Mesenchymal stem cell (in vitro differentiated cells and primary cell): ENCODE measurements at regions not wholly inside any gene's neighbourhood (a gene's known extent, or its start where the extent isn't known, plus 50 kb on each side); places are given as distances from the start of the nearest gene placed in this dataset. TPM values are rescaled to one million over a fixed set of nuclear protein-coding genes. Genes with fewer than 3 reads are reported as not detected.

Experiments
- DNase-seq: peaks from one replicate; pipeline ENCODE4 v3.0.0-alpha.2; 2013
- H2AFZ ChIP-seq: one replicate; pipeline ENCODE4 v1.6.1; 2013; ENCODE audit warnings: low read depth, mild to moderate bottlenecking, control low read depth, inconsistent platforms, low read length, moderate library complexity
- H2AK5ac ChIP-seq: 2 replicates; pipeline ENCODE4 v1.6.1; 2013; ENCODE audit warnings: low read length, moderate library complexity, mild to moderate bottlenecking, inconsistent platforms; ENCODE audit not compliant: severe bottlenecking
- H2BK120ac ChIP-seq: one replicate; pipeline ENCODE4 v1.6.1; 2013; ENCODE audit warnings: low read depth, mild to moderate bottlenecking, inconsistent platforms, low read length, moderate library complexity
- H2BK12ac ChIP-seq, 2 experiments: one replicate each; pipeline ENCODE4 v1.6.1; 2013; ENCODE audit warnings: inconsistent platforms in 2 of 2, low read length in 2 of 2, mild to moderate bottlenecking in 2 of 2, moderate library complexity in 2 of 2, control low read depth in 1 of 2
- H2BK15ac ChIP-seq: one replicate; pipeline ENCODE4 v1.6.1; 2013; ENCODE audit warnings: mild to moderate bottlenecking, low read depth, inconsistent platforms; ENCODE audit not compliant: poor library complexity, severe bottlenecking
- H2BK5ac ChIP-seq: 2 replicates; pipeline ENCODE4 v1.6.1; 2013; ENCODE audit warnings: low read depth, mild to moderate bottlenecking, low read length, control low read depth, inconsistent platforms; ENCODE audit not compliant: poor library complexity, severe bottlenecking
- H3K14ac ChIP-seq, 2 experiments: one replicate each; pipeline ENCODE4 v1.6.1; 2013; ENCODE audit warnings: inconsistent platforms in 2 of 2, low read length in 2 of 2, control low read depth in 1 of 2, mild to moderate bottlenecking in 1 of 2, moderate library complexity in 1 of 2
- H3K18ac ChIP-seq, 2 experiments: one replicate each; pipeline ENCODE4 v1.6.1; 2013; ENCODE audit warnings: inconsistent platforms in 2 of 2, low read length in 2 of 2, control low read depth in 1 of 2, low read depth in 1 of 2, mild to moderate bottlenecking in 1 of 2
- H3K23ac ChIP-seq, 2 experiments: one replicate each; pipeline ENCODE4 v1.6.1; 2013; ENCODE audit warnings: inconsistent platforms in 2 of 2, low read length in 2 of 2, mild to moderate bottlenecking in 2 of 2, moderate library complexity in 2 of 2, control low read depth in 1 of 2
- H3K27ac ChIP-seq: 2 replicates; pipeline ENCODE4 v1.5.1; 2013; ENCODE audit warnings: mild to moderate bottlenecking, moderate library complexity, low read length, control low read depth, inconsistent platforms; ENCODE audit not compliant: poor library complexity, severe bottlenecking
- H3K27me3 ChIP-seq, 2 experiments: 2 replicates each; pipeline versions ENCODE4 v1.6.1 to v1.7.0; 2013; ENCODE audit warnings: low read length in 2 of 2, mild to moderate bottlenecking in 2 of 2, moderate library complexity in 2 of 2, control low read depth in 1 of 2, inconsistent platforms in 1 of 2; ENCODE audit not compliant: control insufficient read depth in 1 of 2, insufficient read depth in 1 of 2
- H3K36me3 ChIP-seq, 2 experiments: 2 replicates each; pipeline versions ENCODE4 v1.6.1 to v1.7.0; 2013; ENCODE audit warnings: low read length in 2 of 2, control low read depth in 1 of 2, inconsistent platforms in 1 of 2, low read depth in 1 of 2, mild to moderate bottlenecking in 1 of 2; ENCODE audit not compliant: insufficient read depth in 2 of 2, control insufficient read depth in 1 of 2
- H3K4ac ChIP-seq, 2 experiments: one replicate each; pipeline ENCODE4 v1.6.1; 2013; ENCODE audit warnings: inconsistent platforms in 2 of 2, low read length in 2 of 2, mild to moderate bottlenecking in 2 of 2, moderate library complexity in 2 of 2, control low read depth in 1 of 2, low read depth in 1 of 2
- H3K4me1 ChIP-seq: 2 replicates; pipeline ENCODE4 v1.6.1; 2013; ENCODE audit warnings: low read depth, low read length, control low read depth; ENCODE audit not compliant: control insufficient read depth, insufficient read depth
- H3K4me2 ChIP-seq: 2 replicates; pipeline ENCODE4 v1.6.1; 2013; ENCODE audit warnings: low read length, mild to moderate bottlenecking, inconsistent platforms; ENCODE audit not compliant: poor library complexity, severe bottlenecking
- H3K4me3 ChIP-seq, 2 experiments: 2 replicates each; pipeline versions ENCODE4 v1.5.1 to v1.7.0; 2013; ENCODE audit warnings: low read length in 2 of 2, mild to moderate bottlenecking in 2 of 2, control low read depth in 1 of 2, low read depth in 1 of 2; ENCODE audit not compliant: insufficient read depth in 1 of 2
- H3K79me1 ChIP-seq: replicated peaks from 2 replicates; pipeline ENCODE4 v1.6.1; 2013; ENCODE audit warnings: mild to moderate bottlenecking, control low read depth, low read length, inconsistent platforms; ENCODE audit not compliant: poor library complexity, severe bottlenecking
- H3K9ac ChIP-seq: 2 replicates; pipeline ENCODE4 v1.7.0; 2013; ENCODE audit warnings: mild to moderate bottlenecking, low read length, moderate library complexity
- H3K9me3 ChIP-seq: 2 replicates; pipeline ENCODE4 v1.7.0; 2013; ENCODE audit warnings: mild to moderate bottlenecking, low read length; ENCODE audit not compliant: control insufficient read depth
- H4K8ac ChIP-seq: one replicate; pipeline ENCODE4 v1.6.1; 2013; ENCODE audit warnings: inconsistent platforms, mild to moderate bottlenecking, low read length, moderate library complexity
- H4K91ac ChIP-seq: one replicate; pipeline ENCODE4 v1.6.1; 2013; ENCODE audit warnings: mild to moderate bottlenecking, low read length, inconsistent platforms
- small RNA-seq: library from polyadenylated mRNA; stranded (forward); fragments of <200 nt; extraction: miRNeasy Mini kit (QIAGEN cat#:217004); gene quantifications from one replicate; pipeline ENCODE3, GENCODE V24; 2013; ENCODE audit warnings: low read depth

- Histone ChIP-seq H3K23ac (no peak overlapping the region), H3K4me1 (no peaks in the 10 kb centered on the region), H3K14ac (no peak overlapping the region), H2BK15ac (no peak overlapping the region), H2BK120ac (no peak overlapping the region), H3K9ac (no peak overlapping the region), H3K79me1 (no peaks in the 10 kb centered on the region), H3K9me3 (no peaks in the 10 kb centered on the region), H3K27ac (no peak overlapping the region), H3K4ac (no peak overlapping the region), H2AK5ac (no peak overlapping the region), H3K36me3 (no peaks in the 10 kb centered on the region), H2AFZ (no peak overlapping the region), H2BK12ac (no peak overlapping the region), H3K4me3 (no peak overlapping the region), H3K18ac (no peak overlapping the region), H4K91ac (no peak overlapping the region), H3K27me3 (no peaks in the 10 kb centered on the region), H4K8ac (no peak overlapping the region), H2BK5ac (no peak overlapping the region), H3K4me2 (no peak overlapping the region)
- no peak for DNase-seq
Measured at GRCh38 chr21:17869115-17869514, 50.0 kb upstream of the C21orf91 start.

Small RNA genes lying in the stretch of these regions (small RNA-seq; reads per million reads assigned to genes)
- not detected for gene RPL37P3
